DND-41 (cell line): ENCODE measurements at regions not wholly inside any gene's neighbourhood (a gene's known extent, or its start where the extent isn't known, plus 50 kb on each side); places are given as distances from the start of the nearest gene placed in this dataset.
A peak's percentile ranks its signal among the peaks of the same experiment; 100 is the strongest.
"Not testable (repeated sequence)": the region's sequence is repeated elsewhere in the genome, so short reads cannot be mapped to it uniquely, and the experiment has no call there.

ENCODE experiments used
- ATAC-seq: fragments of 200-7000 bp; cut with Tn5 transposase; 3 replicates; pipeline ENCODE4 v1.9.1; 2021; ENCODE audit warnings: low read depth; ENCODE audit not compliant: insufficient read depth
- DNase-seq: peaks from one replicate; pipeline ENCODE4 v3.0.0-alpha.2; 2020
- H2AFZ ChIP-seq: 2 replicates; pipeline ENCODE4 v1.6.0; 2012; ENCODE audit warnings: low read depth, low read length
- H3K27ac ChIP-seq: 2 replicates; pipeline ENCODE4 v1.5.1; 2012; ENCODE audit warnings: low read length, inconsistent platforms
- H3K27me3 ChIP-seq: fragments of 200-600 bp; sonication (generic); 2 replicates; pipeline ENCODE4 v1.6.0; 2012; ENCODE audit warnings: low read length, mild to moderate bottlenecking, inconsistent platforms; ENCODE audit not compliant: insufficient read depth, poor library complexity
- H3K36me3 ChIP-seq: 2 replicates; pipeline ENCODE4 v1.5.1; 2012; ENCODE audit warnings: low read length, inconsistent platforms; ENCODE audit not compliant: insufficient read depth
- H3K4me1 ChIP-seq: 2 replicates; pipeline ENCODE4 v1.5.1; 2012; ENCODE audit warnings: mild to moderate bottlenecking, low read length; ENCODE audit not compliant: insufficient read depth
- H3K4me2 ChIP-seq: 2 replicates; pipeline ENCODE4 v1.6.0; 2012; ENCODE audit warnings: mild to moderate bottlenecking, moderate library complexity, low read length, inconsistent platforms; ENCODE audit not compliant: insufficient read depth
- H3K4me3 ChIP-seq, 2 experiments: fragments of 200-600 bp in 1 of 2; shearing (Covaris generic) in 1 of 2; 2 replicates each; pipeline ENCODE4 v1.5.1; 2012 to 2016; ENCODE audit warnings: inconsistent platforms in 2 of 2, low read length in 2 of 2, mild to moderate bottlenecking in 2 of 2, low read depth in 1 of 2, moderate library complexity in 1 of 2
- H3K79me2 ChIP-seq: 2 replicates; pipeline ENCODE4 v1.6.0; 2012; ENCODE audit warnings: low read length, inconsistent platforms; ENCODE audit not compliant: insufficient read depth
- H3K9ac ChIP-seq: 2 replicates; pipeline ENCODE4 v1.6.0; 2012; ENCODE audit warnings: low read depth, mild to moderate bottlenecking, inconsistent platforms, low read length, moderate library complexity
- H3K9me3 ChIP-seq: 2 replicates; pipeline ENCODE4 v1.5.1; 2012; ENCODE audit warnings: low read length, moderate library complexity, mild to moderate bottlenecking, inconsistent platforms; ENCODE audit not compliant: insufficient read depth, severe bottlenecking
- H4K20me1 ChIP-seq: 2 replicates; pipeline ENCODE4 v1.6.0; 2012; ENCODE audit warnings: low read length; ENCODE audit not compliant: insufficient read depth
- EZH2 ChIP-seq: IDR thresholded peaks from 3 replicates; pipeline ENCODE4 v1.6.1; 2012; ENCODE audit warnings: borderline replicate concordance, low read depth, mild to moderate bottlenecking, moderate library complexity, low read length, inconsistent platforms; ENCODE audit not compliant: severe bottlenecking
- TF ChIP-seq, protein P1 (sequence below): IDR thresholded peaks from 2 replicates; pipeline ENCODE4 v1.5.1; 2012; ENCODE audit warnings: borderline replicate concordance, low read length, moderate library complexity, mild to moderate bottlenecking; ENCODE audit not compliant: poor library complexity, severe bottlenecking; ENCODE audit errors: extremely low read depth

DNA sequence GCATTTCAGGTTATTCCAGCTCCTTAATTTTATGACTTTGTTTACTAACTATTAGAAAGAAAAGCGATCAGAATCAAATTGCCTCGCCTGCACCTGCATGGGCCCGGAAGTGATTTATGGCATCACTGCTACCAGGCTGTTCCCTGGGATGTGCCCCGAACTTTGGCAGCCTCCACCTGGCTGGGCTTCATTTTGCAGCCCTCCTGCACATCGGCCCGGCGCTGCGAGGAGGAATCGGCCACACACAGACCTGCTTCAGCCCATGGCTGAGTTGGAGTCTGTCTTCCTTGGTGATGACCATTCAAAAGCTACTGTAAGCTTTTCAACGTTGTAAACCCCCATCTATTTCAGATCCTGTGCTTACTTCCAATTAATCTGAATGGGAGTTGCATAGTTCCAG lies 638.0 kb downstream of the RNF144A start:
- no peaks in the 10 kb centered on the region for H3K36me3 ChIP-seq
- no peaks in the 10 kb centered on the region for H3K79me2 ChIP-seq
- ATAC-seq, result no peak
- H4K20me1 ChIP-seq, result no peaks in the 10 kb centered on the region
- H3K4me3 ChIP-seq, result no peak overlapping the region
- DNase-seq, result no peak
- no peaks in the 10 kb centered on the region for H3K4me1 ChIP-seq
- no peaks in the 10 kb centered on the region for H3K9me3 ChIP-seq
- no peak overlapping the region for H2AFZ ChIP-seq
- no peak overlapping the region for H3K4me2 ChIP-seq
- no peaks in the 10 kb centered on the region for H3K27me3 ChIP-seq
- TF ChIP-seq, protein P1, sequence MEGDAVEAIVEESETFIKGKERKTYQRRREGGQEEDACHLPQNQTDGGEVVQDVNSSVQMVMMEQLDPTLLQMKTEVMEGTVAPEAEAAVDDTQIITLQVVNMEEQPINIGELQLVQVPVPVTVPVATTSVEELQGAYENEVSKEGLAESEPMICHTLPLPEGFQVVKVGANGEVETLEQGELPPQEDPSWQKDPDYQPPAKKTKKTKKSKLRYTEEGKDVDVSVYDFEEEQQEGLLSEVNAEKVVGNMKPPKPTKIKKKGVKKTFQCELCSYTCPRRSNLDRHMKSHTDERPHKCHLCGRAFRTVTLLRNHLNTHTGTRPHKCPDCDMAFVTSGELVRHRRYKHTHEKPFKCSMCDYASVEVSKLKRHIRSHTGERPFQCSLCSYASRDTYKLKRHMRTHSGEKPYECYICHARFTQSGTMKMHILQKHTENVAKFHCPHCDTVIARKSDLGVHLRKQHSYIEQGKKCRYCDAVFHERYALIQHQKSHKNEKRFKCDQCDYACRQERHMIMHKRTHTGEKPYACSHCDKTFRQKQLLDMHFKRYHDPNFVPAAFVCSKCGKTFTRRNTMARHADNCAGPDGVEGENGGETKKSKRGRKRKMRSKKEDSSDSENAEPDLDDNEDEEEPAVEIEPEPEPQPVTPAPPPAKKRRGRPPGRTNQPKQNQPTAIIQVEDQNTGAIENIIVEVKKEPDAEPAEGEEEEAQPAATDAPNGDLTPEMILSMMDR, result no peak
- no peak for TF ChIP-seq EZH2
- H3K27ac ChIP-seq, result no peak overlapping the region
- H3K9ac ChIP-seq, result no peak overlapping the region

DNA sequence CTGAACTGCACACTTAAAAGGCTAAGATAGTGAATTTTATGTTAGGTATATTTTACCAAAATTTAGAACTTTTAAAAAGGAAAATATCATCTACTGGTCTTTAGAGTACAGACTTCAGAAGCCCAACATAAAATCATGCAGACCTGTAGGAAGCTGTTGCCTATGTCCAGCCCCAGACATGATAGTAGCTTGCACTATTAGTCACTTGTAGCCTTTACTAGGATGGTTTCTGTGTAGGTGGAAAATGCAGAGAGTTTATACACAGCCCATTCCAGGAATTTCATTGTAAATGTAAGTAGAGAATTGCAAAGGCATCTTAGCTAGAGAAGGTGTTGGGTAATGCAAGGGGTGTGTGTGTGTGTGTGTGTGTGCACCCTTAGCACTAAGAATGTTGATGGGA lies 640.2 kb downstream of the RNF144A start:
- Histone ChIP-seq H3K9me3 (no peaks in the 10 kb centered on the region), H3K27ac (no peak overlapping the region), H3K4me3 (no peak overlapping the region), H3K4me2 (no peak overlapping the region), H3K27me3 (no peaks in the 10 kb centered on the region), H4K20me1 (no peaks in the 10 kb centered on the region), H3K79me2 (no peaks in the 10 kb centered on the region), H3K36me3 (no peaks in the 10 kb centered on the region), H2AFZ (no peak overlapping the region), H3K9ac (no peak overlapping the region), H3K4me1 (no peaks in the 10 kb centered on the region)
- ATAC-seq (no peak), DNase-seq (no peak)
- no peak for TF ChIP-seq EZH2
- TF ChIP-seq, protein P1, result no peak

DNA sequence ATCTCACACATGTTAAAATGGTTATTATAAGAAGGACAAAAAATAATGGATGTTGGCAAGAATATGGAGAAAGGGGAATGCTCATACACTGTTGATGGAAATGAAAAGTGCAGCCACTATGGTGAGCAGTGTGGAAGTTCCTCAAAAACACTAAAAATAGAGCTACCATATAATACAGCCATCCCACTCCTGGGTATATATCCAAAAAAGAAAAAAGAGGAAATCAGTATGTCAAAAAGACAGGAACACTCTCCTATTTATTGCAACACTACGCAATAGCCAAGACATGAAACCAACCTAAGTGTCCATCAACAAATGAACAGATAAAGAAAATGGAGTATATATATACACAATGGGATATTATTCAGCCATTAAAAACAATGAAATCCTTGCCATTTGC lies 642.6 kb downstream of the RNF144A start:
- H3K4me3 ChIP-seq, result no peak overlapping the region
- H3K27me3 ChIP-seq, result no peaks in the 10 kb centered on the region
- H2AFZ ChIP-seq, result no peak overlapping the region
- no peaks in the 10 kb centered on the region for H3K36me3 ChIP-seq
- H3K9ac ChIP-seq, result no peak overlapping the region
- no peak for TF ChIP-seq EZH2
- TF ChIP-seq, protein P1, result no peak
- H3K79me2 ChIP-seq, result no peaks in the 10 kb centered on the region
- H3K4me1 ChIP-seq, result no peaks in the 10 kb centered on the region
- H3K9me3 ChIP-seq, result no peaks in the 10 kb centered on the region
- H4K20me1 ChIP-seq, result no peaks in the 10 kb centered on the region
- H3K4me2 ChIP-seq, result no peak overlapping the region
- ATAC-seq (no peak), DNase-seq (no peak)
- no peak overlapping the region for H3K27ac ChIP-seq

DNA sequence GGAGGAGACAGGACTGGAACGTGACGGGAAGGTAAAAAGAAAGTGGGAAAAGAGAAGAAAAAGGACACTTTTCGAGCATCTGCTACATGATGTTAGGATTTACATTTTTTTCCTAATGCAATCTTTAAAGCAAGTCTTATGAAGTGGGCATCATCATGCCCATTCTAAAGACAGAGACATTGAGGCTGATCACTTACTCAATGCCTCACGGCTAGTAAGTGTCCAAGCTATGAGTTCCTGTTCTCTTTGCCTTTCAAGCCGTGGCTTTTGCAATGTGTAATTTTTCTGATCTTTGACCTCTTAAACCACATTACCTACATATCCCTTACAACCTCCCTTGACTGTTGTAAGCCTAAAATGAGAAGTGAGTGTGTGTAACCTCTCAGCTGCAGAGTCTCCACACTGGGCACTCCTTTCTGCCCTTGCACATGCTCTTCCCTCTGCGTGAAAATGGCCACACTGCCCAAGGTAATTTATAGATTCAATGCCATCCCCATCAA lies 649.2 kb downstream of the RNF144A start:
- Histone ChIP-seq H3K27me3 (no peaks in the 10 kb centered on the region), H3K9me3 (no peaks in the 10 kb centered on the region), H4K20me1 (no peaks in the 10 kb centered on the region), H3K27ac (no peak overlapping the region), H3K4me2 (no peak overlapping the region), H3K79me2 (no peaks in the 10 kb centered on the region), H3K4me3 (no peak overlapping the region), H3K9ac (no peak overlapping the region), H3K4me1 (peaks cover 13% of the 10 kb centered on the region), H2AFZ (peak overlapping the region; percentile 38; the same call in 1 of the 2 replicates), H3K36me3 (no peaks in the 10 kb centered on the region)
- no peak for DNase-seq
- no peak for ATAC-seq
- TF ChIP-seq, protein P1, result no peak
- TF ChIP-seq EZH2, result no peak

DNA sequence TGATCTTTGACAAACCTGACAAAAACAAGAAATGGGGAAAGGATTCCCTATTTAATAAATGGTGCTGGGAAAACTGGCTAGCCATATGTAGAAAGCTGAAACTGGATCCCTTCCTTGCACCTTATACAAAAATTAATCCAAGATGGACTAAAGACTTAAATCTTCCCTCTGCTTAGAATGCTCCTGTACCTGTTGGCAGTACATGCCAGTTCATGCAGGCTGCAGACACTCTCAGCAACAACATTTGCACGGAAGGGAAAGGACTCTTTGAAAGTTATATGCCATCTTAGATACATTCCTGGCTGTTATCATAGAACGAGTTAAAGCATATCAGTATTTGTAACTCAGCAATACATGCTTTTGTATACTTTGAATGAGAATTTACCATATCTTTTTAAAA lies 649.9 kb downstream of the RNF144A start:
- Histone ChIP-seq H3K4me1 (peaks cover 13% of the 10 kb centered on the region), H3K4me2 (peak overlapping the region; percentile 37; the same call in 1 of the 2 replicates)
- H3K9me3 ChIP-seq, H3K27ac ChIP-seq, H3K9ac ChIP-seq, ATAC-seq, DNase-seq, H2AFZ ChIP-seq, H3K79me2 ChIP-seq, H3K36me3 ChIP-seq, H3K4me3 ChIP-seq, H4K20me1 ChIP-seq, H3K27me3 ChIP-seq: not testable (repeated sequence)
